Mesodermal cell (in vitro differentiated cells): ENCODE measurements at regions not wholly inside any gene's neighbourhood (a gene's known extent, or its start where the extent isn't known, plus 50 kb on each side); places are given as distances from the start of the nearest gene placed in this dataset.
A peak's percentile ranks its signal among the peaks of the same experiment; 100 is the strongest.
"Not testable (repeated sequence)": the region's sequence is repeated elsewhere in the genome, so short reads cannot be mapped to it uniquely, and the experiment has no call there.

ENCODE experiments used
- H3K27ac ChIP-seq: 2 replicates; pipeline ENCODE4 v1.7.0; 2013; ENCODE audit warnings: mild to moderate bottlenecking, low read depth, low read length, moderate library complexity; ENCODE audit not compliant: severe bottlenecking
- H3K36me3 ChIP-seq: 2 replicates; pipeline ENCODE4 v1.7.1; 2013; ENCODE audit warnings: mild to moderate bottlenecking, low read length, moderate library complexity; ENCODE audit not compliant: control insufficient read depth, insufficient read depth
- H3K4me1 ChIP-seq: one replicate; pipeline ENCODE4 v1.7.1; 2013; ENCODE audit warnings: mild to moderate bottlenecking, low read length; ENCODE audit not compliant: insufficient read depth, control insufficient read depth, poor library complexity, severe bottlenecking
- H3K4me3 ChIP-seq: 2 replicates; pipeline ENCODE4 v1.7.0; 2013; ENCODE audit warnings: low read length, control low read depth, mild to moderate bottlenecking; ENCODE audit not compliant: insufficient read depth, poor library complexity, severe bottlenecking; ENCODE audit errors: extremely low read depth
- H3K9me3 ChIP-seq: 2 replicates; pipeline ENCODE4 v1.7.1; 2013; ENCODE audit warnings: mild to moderate bottlenecking, low read length, moderate library complexity; ENCODE audit not compliant: control insufficient read depth
- WGBS, 2 experiments: methylation state at CpG; one replicate each; pipeline ENCODE4 v1.1.5; 2013; ENCODE audit warnings: missing lambda C conversion rate in 2 of 2; ENCODE audit not compliant: insufficient coverage in 2 of 2; 5-methylcytosine and 5-hydroxymethylcytosine counted together

- no peak overlapping the region for H3K27ac ChIP-seq
- peaks cover 16% of the 10 kb centered on the region for H3K4me1 ChIP-seq
- 63 to 88% methylated on average over 1 of the region's 1 CpG for WGBS, 2 experiments
- no peak overlapping the region for H3K4me3 ChIP-seq
- H3K36me3 ChIP-seq = no peaks in the 10 kb centered on the region
- H3K9me3 ChIP-seq = no peaks in the 10 kb centered on the region
These were observed 176.0 kb upstream of the DYRK2 start for GRCh38 chr12:67472539-67472938.

GRCh38 chr12:67474934-67475620 lies 173.5 kb upstream of the DYRK2 start:
- H3K4me1 ChIP-seq = peaks cover 3% of the 10 kb centered on the region
- 80% methylated on average over 1 of the region's 3 CpGs; no CpG with 5 or more reads in 1 of the 2 experiments for WGBS, 2 experiments
- no peak overlapping the region for H3K27ac ChIP-seq
- H3K36me3 ChIP-seq = no peaks in the 10 kb centered on the region
- no peaks in the 10 kb centered on the region for H3K9me3 ChIP-seq
- no peak overlapping the region for H3K4me3 ChIP-seq

DNA sequence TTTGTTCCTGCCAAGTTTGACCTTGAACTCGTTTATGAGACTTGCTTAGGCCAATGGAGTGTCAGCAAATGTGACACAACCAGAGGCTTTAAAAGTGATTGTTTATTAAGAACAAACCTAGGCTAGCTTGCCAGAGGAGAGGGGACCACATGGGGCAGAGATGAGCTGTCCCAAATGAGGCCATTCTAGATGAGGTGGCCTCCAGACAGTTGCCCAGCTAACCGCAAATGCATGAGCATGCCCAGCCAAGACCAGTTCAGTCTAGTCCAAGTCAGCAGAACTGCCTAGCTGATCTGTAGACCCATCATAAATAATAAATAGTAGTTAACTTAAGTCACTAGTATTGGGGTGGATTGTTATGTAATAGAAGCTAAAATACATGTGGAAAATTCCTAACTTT lies 172.8 kb upstream of the DYRK2 start:
- H3K4me1 ChIP-seq = peaks cover 3% of the 10 kb centered on the region
- H3K9me3 ChIP-seq = no peaks in the 10 kb centered on the region
- H3K36me3 ChIP-seq = no peaks in the 10 kb centered on the region
- 65 to 100% methylated on average over 1 to 2 of the region's 2 CpGs for WGBS, 2 experiments
- H3K27ac ChIP-seq = no peak overlapping the region
- no peak overlapping the region for H3K4me3 ChIP-seq

- H3K36me3 ChIP-seq = no peaks in the 10 kb centered on the region
- no peaks in the 10 kb centered on the region for H3K9me3 ChIP-seq
- peak overlapping the region; percentile 2 for H3K27ac ChIP-seq
- no peak overlapping the region for H3K4me3 ChIP-seq
- WGBS, 2 experiments = 83 to 90% methylated on average over 7 to 8 of the region's 8 CpGs
- peaks cover 3% of the 10 kb centered on the region for H3K4me1 ChIP-seq
These were observed 170.8 kb upstream of the DYRK2 start for GRCh38 chr12:67477681-67478265.

- Histone ChIP-seq H3K9me3 (peaks cover 12% of the 10 kb centered on the region), H3K4me3 (no peak overlapping the region), H3K4me1 (peaks cover 3% of the 10 kb centered on the region), H3K36me3 (no peaks in the 10 kb centered on the region), H3K27ac (no peak overlapping the region)
- 81 to 82% methylated on average over 5 to 6 of the region's 6 CpGs for WGBS, 2 experiments
These were observed 165.5 kb upstream of the DYRK2 start for GRCh38 chr12:67482751-67483661.

- Histone ChIP-seq H3K4me1 (no peaks in the 10 kb centered on the region), H3K9me3 (peaks cover 22% of the 10 kb centered on the region), H3K36me3 (no peaks in the 10 kb centered on the region), H3K4me3 (no peak overlapping the region), H3K27ac (no peak overlapping the region)
- 100% methylated on average over 1 of the region's 3 CpGs; no CpG with 5 or more reads in 1 of the 2 experiments for WGBS, 2 experiments
These were observed 164.5 kb upstream of the DYRK2 start for GRCh38 chr12:67483871-67484554.

GRCh38 chr12:67484791-67485480 lies 163.6 kb upstream of the DYRK2 start:
- no peak overlapping the region for H3K4me3 ChIP-seq
- 95% methylated on average over 3 of the region's 4 CpGs; no CpG with 5 or more reads in 1 of the 2 experiments for whole genome bisulfite sequencing, 2 experiments

GRCh38 chr12:67486671-67487070 lies 161.9 kb upstream of the DYRK2 start:
- peaks cover 36% of the 10 kb centered on the region for H3K9me3 ChIP-seq
- H3K27ac ChIP-seq = no peak overlapping the region
- WGBS, 2 experiments = 83% methylated on average over 1 of the region's 2 CpGs; no CpG with 5 or more reads in 1 of the 2 experiments

More at GRCh38 chr12:67484791-67485480, 163.6 kb upstream of the DYRK2 start:
- peaks cover 22% of the 10 kb centered on the region for H3K9me3 ChIP-seq
- H3K36me3 ChIP-seq = no peaks in the 10 kb centered on the region
- H3K4me1 ChIP-seq = no peaks in the 10 kb centered on the region
- no peak overlapping the region for H3K27ac ChIP-seq

GRCh38 chr12:67488349-67488748 lies 160.2 kb upstream of the DYRK2 start:
- H3K36me3 ChIP-seq, H3K4me1 ChIP-seq, H3K27ac ChIP-seq, H3K4me3 ChIP-seq: not testable (repeated sequence)
- peaks cover 37% of the 10 kb centered on the region for H3K9me3 ChIP-seq
- WGBS, 2 experiments = 96 to 97% methylated on average over 3 of the region's 4 CpGs

More at GRCh38 chr12:67486671-67487070, 161.9 kb upstream of the DYRK2 start:
- H3K4me3 ChIP-seq = no peak overlapping the region
- H3K4me1 ChIP-seq = no peaks in the 10 kb centered on the region
- no peaks in the 10 kb centered on the region for H3K36me3 ChIP-seq

GRCh38 chr12:67489007-67489406 lies 159.5 kb upstream of the DYRK2 start:
- 79 to 89% methylated on average over 3 of the region's 3 CpGs for WGBS, 2 experiments
- Histone ChIP-seq H3K36me3 (no peaks in the 10 kb centered on the region), H3K4me3 (no peak overlapping the region), H3K27ac (no peak overlapping the region), H3K9me3 (peaks cover 37% of the 10 kb centered on the region), H3K4me1 (no peaks in the 10 kb centered on the region)
